ENCODE measurements at regions not wholly inside any gene's neighbourhood (a gene's known extent, or its start where the extent isn't known, plus 50 kb on each side); places are given as distances from the start of the nearest gene placed in this dataset.
A peak's percentile ranks its signal among the peaks of the same experiment; 100 is the strongest.

- H3K4me3 ChIP-seq = no peak overlapping the region
- no peaks in the 10 kb centered on the region for H3K27me3 ChIP-seq
- no peaks in the 10 kb centered on the region for H3K9me3 ChIP-seq
Measured at GRCh38 chr3:117567906-117568305, 858.3 kb downstream of the TUSC7 start.

GRCh38 chr3:117572786-117573185 is 863.2 kb downstream of the TUSC7 start:
- no peaks in the 10 kb centered on the region for H3K27me3 ChIP-seq
- no peaks in the 10 kb centered on the region for H3K36me3 ChIP-seq
- H3K9me3 ChIP-seq = no peaks in the 10 kb centered on the region
- DNase-seq = no peak
- H3K4me3 ChIP-seq = no peak overlapping the region

More at GRCh38 chr3:117567906-117568305, 858.3 kb downstream of the TUSC7 start:
- no peak for DNase-seq
- H3K36me3 ChIP-seq = no peaks in the 10 kb centered on the region

- DNase-seq = no peak
- Histone ChIP-seq H3K27me3 (no peaks in the 10 kb centered on the region), H3K4me3 (no peak overlapping the region), H3K9me3 (no peaks in the 10 kb centered on the region), H3K36me3 (no peaks in the 10 kb centered on the region)
Measured at GRCh38 chr3:117580806-117581205, 871.2 kb downstream of the TUSC7 start.

GRCh38 chr3:117586161-117586560 is 876.6 kb downstream of the TUSC7 start:
- DNase-seq = no peak
- H3K9me3 ChIP-seq = no peaks in the 10 kb centered on the region
- H3K36me3 ChIP-seq = no peaks in the 10 kb centered on the region
- H3K4me3 ChIP-seq = no peak overlapping the region
- no peaks in the 10 kb centered on the region for H3K27me3 ChIP-seq

- DNase-seq = no peak
- no peaks in the 10 kb centered on the region for H3K27me3 ChIP-seq
- H3K36me3 ChIP-seq = no peaks in the 10 kb centered on the region
- H3K4me3 ChIP-seq = no peak overlapping the region
- no peaks in the 10 kb centered on the region for H3K9me3 ChIP-seq
Measured at GRCh38 chr3:117587416-117587815, 877.8 kb downstream of the TUSC7 start.

- Histone ChIP-seq H3K27me3 (no peaks in the 10 kb centered on the region), H3K9me3 (no peaks in the 10 kb centered on the region), H3K36me3 (no peaks in the 10 kb centered on the region), H3K4me3 (no peak overlapping the region)
- DNase-seq = peak; percentile 6
Measured at GRCh38 chr3:117589454-117589853, 879.9 kb downstream of the TUSC7 start.

GRCh38 chr3:117595615-117596014 is 886.0 kb downstream of the TUSC7 start:
- DNase-seq = no peak
- Histone ChIP-seq H3K27me3 (no peaks in the 10 kb centered on the region), H3K4me3 (no peak overlapping the region), H3K36me3 (no peaks in the 10 kb centered on the region), H3K9me3 (no peaks in the 10 kb centered on the region)

GRCh38 chr3:117596503-117596902 is 886.9 kb downstream of the TUSC7 start:
- Histone ChIP-seq H3K36me3 (no peaks in the 10 kb centered on the region), H3K27me3 (no peaks in the 10 kb centered on the region), H3K9me3 (no peaks in the 10 kb centered on the region), H3K4me3 (no peak overlapping the region)
- DNase-seq = no peak

- H3K9me3 ChIP-seq = no peaks in the 10 kb centered on the region
- H3K27me3 ChIP-seq = no peaks in the 10 kb centered on the region
- no peak overlapping the region for H3K4me3 ChIP-seq
- DNase-seq = no peak
- no peaks in the 10 kb centered on the region for H3K36me3 ChIP-seq
Measured at GRCh38 chr3:117597865-117598264, 888.3 kb downstream of the TUSC7 start.

- H3K9me3 ChIP-seq = no peaks in the 10 kb centered on the region
- no peak for DNase-seq
- no peaks in the 10 kb centered on the region for H3K36me3 ChIP-seq
- no peaks in the 10 kb centered on the region for H3K27me3 ChIP-seq
- H3K4me3 ChIP-seq = no peak overlapping the region
Measured at GRCh38 chr3:117600112-117600511, 890.5 kb downstream of the TUSC7 start.

- Histone ChIP-seq H3K9me3 (no peaks in the 10 kb centered on the region), H3K4me3 (no peak overlapping the region), H3K27me3 (no peaks in the 10 kb centered on the region), H3K36me3 (no peaks in the 10 kb centered on the region)
- no peak for DNase-seq
Measured at GRCh38 chr3:117600666-117601065, 891.1 kb downstream of the TUSC7 start.

- no peak for DNase-seq
- Histone ChIP-seq H3K9me3 (no peaks in the 10 kb centered on the region), H3K4me3 (no peak overlapping the region), H3K36me3 (no peaks in the 10 kb centered on the region), H3K27me3 (no peaks in the 10 kb centered on the region)
Measured at GRCh38 chr3:117602058-117602644, 892.6 kb downstream of the TUSC7 start.

- H3K27me3 ChIP-seq = no peaks in the 10 kb centered on the region
- no peaks in the 10 kb centered on the region for H3K9me3 ChIP-seq
- no peak for DNase-seq
- no peaks in the 10 kb centered on the region for H3K36me3 ChIP-seq
- H3K4me3 ChIP-seq = no peak overlapping the region
Measured at GRCh38 chr3:117603097-117603496, 893.5 kb downstream of the TUSC7 start.

GRCh38 chr3:117606866-117607265 is 897.3 kb downstream of the TUSC7 start:
- no peaks in the 10 kb centered on the region for H3K36me3 ChIP-seq
- DNase-seq = no peak
- H3K27me3 ChIP-seq = no peaks in the 10 kb centered on the region
- no peak overlapping the region for H3K4me3 ChIP-seq
- no peaks in the 10 kb centered on the region; the same call in 1 of the 2 replicates for H3K9me3 ChIP-seq

GRCh38 chr3:117609330-117609729 is 899.8 kb downstream of the TUSC7 start:
- DNase-seq = no peak
- Histone ChIP-seq H3K36me3 (no peaks in the 10 kb centered on the region), H3K27me3 (no peaks in the 10 kb centered on the region), H3K9me3 (no peaks in the 10 kb centered on the region; the same call in 1 of the 2 replicates), H3K4me3 (no peak overlapping the region)

- Histone ChIP-seq H3K4me3 (no peak overlapping the region), H3K9me3 (no peaks in the 10 kb centered on the region; the same call in 1 of the 2 replicates), H3K36me3 (no peaks in the 10 kb centered on the region), H3K27me3 (no peaks in the 10 kb centered on the region)
- no peak for DNase-seq
Measured at GRCh38 chr3:117610156-117610555, 900.6 kb downstream of the TUSC7 start.

GRCh38 chr3:117611211-117611610 is 901.6 kb downstream of the TUSC7 start:
- DNase-seq = no peak
- no peaks in the 10 kb centered on the region for H3K27me3 ChIP-seq
- H3K4me3 ChIP-seq = no peak overlapping the region
- H3K36me3 ChIP-seq = no peaks in the 10 kb centered on the region
- no peaks in the 10 kb centered on the region; the same call in 1 of the 2 replicates for H3K9me3 ChIP-seq

- Histone ChIP-seq H3K9me3 (peaks cover 2% of the 10 kb centered on the region; the same call in 1 of the 2 replicates), H3K4me3 (no peak overlapping the region), H3K27me3 (no peaks in the 10 kb centered on the region), H3K36me3 (no peaks in the 10 kb centered on the region)
- DNase-seq = no peak
Measured at GRCh38 chr3:117616227-117616626, 906.6 kb downstream of the TUSC7 start.

GRCh38 chr3:117617906-117618305 is 908.3 kb downstream of the TUSC7 start:
- H3K9me3 ChIP-seq = peaks cover 4% of the 10 kb centered on the region; the same call in 1 of the 2 replicates
- DNase-seq = no peak
- no peaks in the 10 kb centered on the region for H3K27me3 ChIP-seq
- H3K36me3 ChIP-seq = no peaks in the 10 kb centered on the region
- H3K4me3 ChIP-seq = no peak overlapping the region

All from MG63 (cell line).